Breast epithelium (tissue), 3 donors: ENCODE measurements at regions not wholly inside any gene's neighbourhood (a gene's known extent, or its start where the extent isn't known, plus 50 kb on each side); places are given as distances from the start of the nearest gene placed in this dataset.

Experiments
- POLR2A ChIP-seq: fragments of 450-650 bp; IDR thresholded peaks from one replicate; pipeline ENCODE4 v1.6.1; 2016; ENCODE audit warnings: antibody characterized with exemption, mild to moderate bottlenecking, moderate library complexity
- POLR2AphosphoS5 ChIP-seq, 3 donors: sonication (generic); formaldehyde crosslinking; IDR thresholded peaks; one replicate each; pipeline ENCODE4 v1.6.1; 2017; ENCODE audit warnings: antibody characterized with exemption in 3 of 3
- TF ChIP-seq, protein P1 (sequence below), 3 donors: fragments of 450-650 bp; IDR thresholded peaks; one replicate each; pipeline ENCODE4 v1.5.1; 2016 to 2017; ENCODE audit warnings: antibody characterized with exemption in 3 of 3, mild to moderate bottlenecking in 3 of 3, moderate library complexity in 3 of 3

- TF ChIP-seq POLR2AphosphoS5 (IDR thresholded peaks at IDR 0.05) = no peak
- no peak for TF ChIP-seq POLR2A
- TF ChIP-seq, protein P1, sequence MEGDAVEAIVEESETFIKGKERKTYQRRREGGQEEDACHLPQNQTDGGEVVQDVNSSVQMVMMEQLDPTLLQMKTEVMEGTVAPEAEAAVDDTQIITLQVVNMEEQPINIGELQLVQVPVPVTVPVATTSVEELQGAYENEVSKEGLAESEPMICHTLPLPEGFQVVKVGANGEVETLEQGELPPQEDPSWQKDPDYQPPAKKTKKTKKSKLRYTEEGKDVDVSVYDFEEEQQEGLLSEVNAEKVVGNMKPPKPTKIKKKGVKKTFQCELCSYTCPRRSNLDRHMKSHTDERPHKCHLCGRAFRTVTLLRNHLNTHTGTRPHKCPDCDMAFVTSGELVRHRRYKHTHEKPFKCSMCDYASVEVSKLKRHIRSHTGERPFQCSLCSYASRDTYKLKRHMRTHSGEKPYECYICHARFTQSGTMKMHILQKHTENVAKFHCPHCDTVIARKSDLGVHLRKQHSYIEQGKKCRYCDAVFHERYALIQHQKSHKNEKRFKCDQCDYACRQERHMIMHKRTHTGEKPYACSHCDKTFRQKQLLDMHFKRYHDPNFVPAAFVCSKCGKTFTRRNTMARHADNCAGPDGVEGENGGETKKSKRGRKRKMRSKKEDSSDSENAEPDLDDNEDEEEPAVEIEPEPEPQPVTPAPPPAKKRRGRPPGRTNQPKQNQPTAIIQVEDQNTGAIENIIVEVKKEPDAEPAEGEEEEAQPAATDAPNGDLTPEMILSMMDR (IDR thresholded peaks at IDR 0.05) = no peak
Observed at GRCh38 chr2:19785447-19785846, 116.3 kb downstream of the TTC32 start.
